ENCODE measurements at regions not wholly inside any gene's neighbourhood (a gene's known extent, or its start where the extent isn't known, plus 50 kb on each side); places are given as distances from the start of the nearest gene placed in this dataset.

- TF ChIP-seq SIN3A (IDR thresholded peaks at IDR 0.05; ENCODE audit: borderline replicate concordance, insufficient read depth, low read length) (no peak), FOXP2 (optimal IDR thresholded peaks at IDR 0.05; ENCODE audit: borderline replicate concordance, extremely low read depth, extremely low read length, insufficient read depth) (no peak), TAF1 (IDR thresholded peaks at IDR 0.05; ENCODE audit: borderline replicate concordance, insufficient read depth, low read length) (no peak), POLR2AphosphoS5 (IDR thresholded peaks at IDR 0.05; ENCODE audit: low read depth, low read length) (no peak)
- TF ChIP-seq, protein P1, sequence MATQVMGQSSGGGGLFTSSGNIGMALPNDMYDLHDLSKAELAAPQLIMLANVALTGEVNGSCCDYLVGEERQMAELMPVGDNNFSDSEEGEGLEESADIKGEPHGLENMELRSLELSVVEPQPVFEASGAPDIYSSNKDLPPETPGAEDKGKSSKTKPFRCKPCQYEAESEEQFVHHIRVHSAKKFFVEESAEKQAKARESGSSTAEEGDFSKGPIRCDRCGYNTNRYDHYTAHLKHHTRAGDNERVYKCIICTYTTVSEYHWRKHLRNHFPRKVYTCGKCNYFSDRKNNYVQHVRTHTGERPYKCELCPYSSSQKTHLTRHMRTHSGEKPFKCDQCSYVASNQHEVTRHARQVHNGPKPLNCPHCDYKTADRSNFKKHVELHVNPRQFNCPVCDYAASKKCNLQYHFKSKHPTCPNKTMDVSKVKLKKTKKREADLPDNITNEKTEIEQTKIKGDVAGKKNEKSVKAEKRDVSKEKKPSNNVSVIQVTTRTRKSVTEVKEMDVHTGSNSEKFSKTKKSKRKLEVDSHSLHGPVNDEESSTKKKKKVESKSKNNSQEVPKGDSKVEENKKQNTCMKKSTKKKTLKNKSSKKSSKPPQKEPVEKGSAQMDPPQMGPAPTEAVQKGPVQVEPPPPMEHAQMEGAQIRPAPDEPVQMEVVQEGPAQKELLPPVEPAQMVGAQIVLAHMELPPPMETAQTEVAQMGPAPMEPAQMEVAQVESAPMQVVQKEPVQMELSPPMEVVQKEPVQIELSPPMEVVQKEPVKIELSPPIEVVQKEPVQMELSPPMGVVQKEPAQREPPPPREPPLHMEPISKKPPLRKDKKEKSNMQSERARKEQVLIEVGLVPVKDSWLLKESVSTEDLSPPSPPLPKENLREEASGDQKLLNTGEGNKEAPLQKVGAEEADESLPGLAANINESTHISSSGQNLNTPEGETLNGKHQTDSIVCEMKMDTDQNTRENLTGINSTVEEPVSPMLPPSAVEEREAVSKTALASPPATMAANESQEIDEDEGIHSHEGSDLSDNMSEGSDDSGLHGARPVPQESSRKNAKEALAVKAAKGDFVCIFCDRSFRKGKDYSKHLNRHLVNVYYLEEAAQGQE (IDR thresholded peaks at IDR 0.05; ENCODE audit: insufficient read depth in 1 of 2, low read depth in 2 of 2, low read length in 2 of 2), result no peak
Measured at GRCh38 chr17:36857698-36858097, 79.6 kb upstream of the LHX1 start.

- TF ChIP-seq SIN3A (IDR thresholded peaks at IDR 0.05; ENCODE audit: borderline replicate concordance, insufficient read depth, low read length) (no peak), POLR2AphosphoS5 (IDR thresholded peaks at IDR 0.05; ENCODE audit: low read depth, low read length) (no peak), FOXP2 (optimal IDR thresholded peaks at IDR 0.05; ENCODE audit: borderline replicate concordance, extremely low read depth, extremely low read length, insufficient read depth) (no peak), TAF1 (IDR thresholded peaks at IDR 0.05; ENCODE audit: borderline replicate concordance, insufficient read depth, low read length) (no peak)
- TF ChIP-seq, protein P1 (IDR thresholded peaks at IDR 0.05; ENCODE audit: insufficient read depth in 1 of 2, low read depth in 2 of 2, low read length in 2 of 2), result no peak
Measured at GRCh38 chr17:36858119-36859002, 78.9 kb upstream of the LHX1 start.

DNA sequence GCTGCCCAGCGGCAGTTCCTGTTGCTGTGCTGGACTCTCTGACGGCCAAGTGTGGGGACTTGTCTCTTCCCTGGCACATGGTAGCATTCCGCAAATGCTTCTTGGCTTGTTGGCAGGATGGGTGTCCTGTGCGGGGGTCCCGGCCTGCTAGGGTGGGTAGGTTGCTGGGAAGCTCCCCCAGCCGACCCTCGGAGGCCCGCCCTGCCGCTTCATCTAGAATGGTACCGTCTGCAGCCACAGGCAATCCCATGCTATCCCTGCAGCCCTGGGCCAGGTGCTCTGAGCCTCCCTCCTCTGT lies 78.3 kb upstream of the LHX1 start:
- TF ChIP-seq TAF1 (IDR thresholded peaks at IDR 0.05; ENCODE audit: borderline replicate concordance, insufficient read depth, low read length), result no peak
- TF ChIP-seq POLR2AphosphoS5 (IDR thresholded peaks at IDR 0.05; ENCODE audit: low read depth, low read length), result no peak
- no peak for TF ChIP-seq SIN3A (IDR thresholded peaks at IDR 0.05; ENCODE audit: borderline replicate concordance, insufficient read depth, low read length)
- TF ChIP-seq, protein P1 (IDR thresholded peaks at IDR 0.05; ENCODE audit: insufficient read depth in 1 of 2, low read depth in 2 of 2, low read length in 2 of 2), result no peak
- no peak for TF ChIP-seq FOXP2 (optimal IDR thresholded peaks at IDR 0.05; ENCODE audit: borderline replicate concordance, extremely low read depth, extremely low read length, insufficient read depth)

DNA sequence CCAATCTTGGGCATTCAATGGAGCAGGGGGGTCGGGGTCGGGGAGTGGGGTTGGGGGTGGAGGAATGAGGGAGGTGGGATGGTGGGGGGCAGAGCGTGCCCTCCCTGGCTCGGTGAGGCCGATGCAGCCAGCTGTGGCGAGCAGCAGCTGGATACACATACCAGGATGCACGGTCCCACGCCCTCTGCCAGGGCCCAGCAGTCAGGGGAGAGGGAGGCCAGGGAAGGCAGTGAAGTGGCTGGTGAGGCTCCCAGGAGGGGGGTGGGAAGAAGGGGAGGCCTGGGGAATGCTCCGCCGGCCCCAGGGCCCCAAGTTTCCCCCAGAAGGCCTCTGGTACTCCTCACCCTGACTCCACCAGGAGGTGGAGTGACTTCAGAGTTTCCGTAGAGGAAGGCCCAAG lies 77.6 kb upstream of the LHX1 start:
- TF ChIP-seq, protein P1 (IDR thresholded peaks at IDR 0.05; ENCODE audit: insufficient read depth in 1 of 2, low read depth in 2 of 2, low read length in 2 of 2), result no peak
- TF ChIP-seq SIN3A (IDR thresholded peaks at IDR 0.05; ENCODE audit: borderline replicate concordance, insufficient read depth, low read length) (no peak), FOXP2 (optimal IDR thresholded peaks at IDR 0.05; ENCODE audit: borderline replicate concordance, extremely low read depth, extremely low read length, insufficient read depth) (no peak), POLR2AphosphoS5 (IDR thresholded peaks at IDR 0.05; ENCODE audit: low read depth, low read length) (no peak), TAF1 (IDR thresholded peaks at IDR 0.05; ENCODE audit: borderline replicate concordance, insufficient read depth, low read length) (no peak)
